Activated T-cell treated with anti-CD3 and anti-CD28 coated beads, Interleukin-2, amount 50 U/mL, for 4 hours (primary cell): ENCODE measurements at regions not wholly inside any gene's neighbourhood (a gene's known extent, or its start where the extent isn't known, plus 50 kb on each side); places are given as distances from the start of the nearest gene placed in this dataset.

Source experiments
- ATAC-seq, 2 donors: fragments of 200-7000 bp; cut with Tn5 transposase; one replicate each; pipeline ENCODE4 v1.10.0; 2021
- DNase-seq: peaks from one replicate; pipeline ENCODE4 v3.0.0-alpha.2; 2020
- H3K27me3 Mint-ChIP-seq: one replicate; pipeline ENCODE4 v1.8.0; 2021; ENCODE audit warnings: low read depth, mixed read lengths
- H3K36me3 Mint-ChIP-seq: one replicate; pipeline ENCODE4 v1.8.0; 2022; ENCODE audit warnings: mixed read lengths; ENCODE audit not compliant: insufficient read depth
- H3K4me1 Mint-ChIP-seq: one replicate; pipeline ENCODE4 v1.8.0; 2021; ENCODE audit warnings: low read depth, mixed read lengths
- H3K4me3 Mint-ChIP-seq: one replicate; pipeline ENCODE4 v1.8.0; 2021; ENCODE audit warnings: mild to moderate bottlenecking, moderate library complexity, mixed read lengths
- H3K9me3 Mint-ChIP-seq: one replicate; pipeline ENCODE4 v1.8.0; 2021; ENCODE audit warnings: mixed read lengths

DNA sequence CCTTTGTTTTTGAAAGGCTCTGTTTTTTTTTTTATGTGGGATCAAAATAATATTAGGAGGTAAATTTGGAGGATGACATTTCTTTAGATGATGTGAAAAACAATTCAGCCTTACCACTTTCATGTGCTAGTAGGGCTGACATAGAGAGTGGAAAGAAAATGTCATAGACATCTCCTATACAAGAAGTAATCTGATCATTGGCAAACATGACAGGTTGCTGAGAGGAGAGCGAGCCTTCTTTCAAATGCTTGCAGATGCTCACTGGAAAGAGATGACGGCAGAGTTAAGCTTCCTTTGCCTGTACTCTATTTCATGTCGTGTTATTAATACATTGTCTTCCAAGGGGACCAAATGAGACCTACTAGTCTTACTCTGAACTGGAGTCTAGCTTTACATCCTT, 160.1 kb upstream of the DAP start:
- no peak for DNase-seq
- H3K27me3 Mint-ChIP-seq = peaks cover 8% of the 10 kb centered on the region
- ATAC-seq = no peak
- H3K4me3 Mint-ChIP-seq = no peak overlapping the region
- no peaks in the 10 kb centered on the region for H3K36me3 Mint-ChIP-seq
- no peaks in the 10 kb centered on the region for H3K9me3 Mint-ChIP-seq
- H3K4me1 Mint-ChIP-seq = no peaks in the 10 kb centered on the region

DNA sequence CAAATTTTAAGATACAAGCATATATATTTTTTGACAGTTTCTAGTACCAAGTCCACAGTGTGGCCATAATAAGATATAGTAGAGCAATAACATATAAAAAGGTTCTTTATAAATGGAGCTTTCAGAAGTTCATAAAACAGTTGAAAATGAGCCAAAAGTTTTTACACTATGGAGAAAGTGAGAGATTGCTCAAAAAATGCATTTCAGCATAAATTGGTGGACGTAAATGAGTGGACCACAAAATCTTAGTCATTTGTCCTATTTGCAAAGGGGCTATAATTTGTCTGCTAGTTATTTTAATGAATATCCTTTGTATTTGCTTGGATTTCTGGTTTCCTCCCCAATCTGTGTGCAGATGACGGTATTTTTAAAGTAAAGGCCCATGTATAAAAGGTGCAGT, 159.4 kb upstream of the DAP start:
- ATAC-seq (no peak), DNase-seq (no peak)
- Mint-ChIP-seq H3K4me3 (no peak overlapping the region), H3K27me3 (peaks cover 8% of the 10 kb centered on the region), H3K36me3 (no peaks in the 10 kb centered on the region), H3K9me3 (no peaks in the 10 kb centered on the region), H3K4me1 (no peaks in the 10 kb centered on the region)

DNA sequence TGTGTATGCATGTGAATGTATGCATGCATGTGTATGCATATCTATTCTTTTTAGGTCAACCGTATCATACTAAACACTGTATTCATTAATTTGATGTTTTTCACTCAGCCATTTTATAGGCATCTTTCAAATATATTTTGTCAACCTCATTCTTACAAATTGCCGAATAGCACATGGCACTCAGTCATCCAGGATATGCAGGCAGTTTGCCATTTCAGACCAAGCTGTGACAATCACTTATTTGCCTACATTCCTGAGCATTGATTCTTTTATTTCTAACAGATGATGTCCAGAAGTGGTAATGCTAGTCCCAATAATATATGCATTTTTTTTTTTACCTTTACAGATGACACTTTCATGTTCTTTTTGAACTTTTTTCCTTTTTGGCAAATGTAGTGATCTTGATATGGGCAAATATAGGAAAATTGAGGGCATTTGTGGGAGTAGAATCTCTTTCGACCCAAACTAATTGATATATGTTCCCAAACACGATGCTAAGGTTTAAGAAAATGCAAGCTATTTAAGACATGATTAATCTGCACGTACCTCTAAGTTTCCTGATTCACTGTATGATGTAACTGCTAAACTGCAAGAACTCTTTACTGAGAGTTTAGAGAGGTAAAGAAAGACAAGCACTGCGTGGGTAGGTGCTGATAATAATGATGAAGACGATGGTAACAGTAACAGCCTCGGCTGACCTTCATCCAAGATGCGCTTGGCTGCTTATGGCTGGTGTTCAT, 153.9 kb upstream of the DAP start:
- no peak for ATAC-seq
- Mint-ChIP-seq H3K4me3 (no peak overlapping the region), H3K9me3 (no peaks in the 10 kb centered on the region), H3K36me3 (no peaks in the 10 kb centered on the region), H3K27me3 (peaks cover 15% of the 10 kb centered on the region), H3K4me1 (no peaks in the 10 kb centered on the region)
- DNase-seq = no peak

DNA sequence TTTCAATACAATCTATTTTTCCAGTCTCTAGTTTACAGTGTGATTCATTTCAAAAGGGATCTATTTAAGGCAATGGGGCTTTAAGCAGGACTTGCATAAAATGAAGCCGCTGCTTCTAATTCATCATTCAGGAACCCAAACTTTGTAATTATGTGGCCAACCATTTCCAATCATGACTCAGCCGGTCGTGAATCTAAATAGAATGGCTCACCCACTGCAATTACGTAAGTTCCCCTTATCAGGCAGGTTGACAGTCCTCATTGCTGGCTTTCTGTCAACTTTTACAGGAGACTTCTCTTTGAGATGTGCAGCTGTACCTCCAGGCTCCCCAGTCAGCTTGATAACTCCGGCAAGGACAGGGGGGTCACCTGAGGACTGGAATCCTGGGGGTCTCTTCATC, 152.8 kb upstream of the DAP start:
- peaks cover 15% of the 10 kb centered on the region for H3K27me3 Mint-ChIP-seq
- DNase-seq (no peak), ATAC-seq (no peak)
- no peaks in the 10 kb centered on the region for H3K4me1 Mint-ChIP-seq
- H3K36me3 Mint-ChIP-seq = no peaks in the 10 kb centered on the region
- H3K4me3 Mint-ChIP-seq = no peak overlapping the region
- H3K9me3 Mint-ChIP-seq = no peaks in the 10 kb centered on the region

DNA sequence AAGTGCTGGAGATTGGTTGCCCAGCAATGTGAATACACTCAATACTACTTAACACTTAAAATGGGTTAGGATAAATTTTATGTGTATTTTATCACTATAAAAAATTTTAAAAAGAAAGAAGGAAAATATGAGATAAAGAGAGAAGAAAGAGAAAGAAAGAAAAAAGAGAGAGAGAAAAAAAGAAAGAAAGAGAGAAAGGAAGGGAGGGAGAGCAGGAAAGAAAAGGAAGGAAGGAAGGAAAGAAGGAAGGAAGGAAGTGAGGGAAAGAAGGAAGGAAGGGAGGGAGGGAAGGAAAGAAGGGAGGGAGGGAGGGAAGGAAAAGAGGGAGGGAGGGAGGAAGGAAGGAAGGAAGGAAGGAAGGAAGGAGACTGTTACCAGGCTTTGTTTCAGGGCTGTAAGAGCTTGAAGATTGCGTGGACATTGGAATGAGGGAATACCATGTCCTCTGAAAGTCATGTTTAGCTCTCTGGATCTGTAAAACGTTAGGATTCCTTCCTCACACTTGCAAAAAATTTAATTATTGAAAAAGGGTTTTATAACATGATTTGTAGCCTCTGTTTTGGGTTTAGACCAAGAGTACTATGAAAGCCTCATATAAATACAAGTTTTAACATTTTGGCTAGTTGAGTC, 152.3 kb upstream of the DAP start:
- Mint-ChIP-seq H3K36me3 (no peaks in the 10 kb centered on the region), H3K27me3 (peaks cover 13% of the 10 kb centered on the region), H3K4me3 (no peak overlapping the region), H3K4me1 (no peaks in the 10 kb centered on the region), H3K9me3 (no peaks in the 10 kb centered on the region)
- DNase-seq (no peak), ATAC-seq (no peak)

DNA sequence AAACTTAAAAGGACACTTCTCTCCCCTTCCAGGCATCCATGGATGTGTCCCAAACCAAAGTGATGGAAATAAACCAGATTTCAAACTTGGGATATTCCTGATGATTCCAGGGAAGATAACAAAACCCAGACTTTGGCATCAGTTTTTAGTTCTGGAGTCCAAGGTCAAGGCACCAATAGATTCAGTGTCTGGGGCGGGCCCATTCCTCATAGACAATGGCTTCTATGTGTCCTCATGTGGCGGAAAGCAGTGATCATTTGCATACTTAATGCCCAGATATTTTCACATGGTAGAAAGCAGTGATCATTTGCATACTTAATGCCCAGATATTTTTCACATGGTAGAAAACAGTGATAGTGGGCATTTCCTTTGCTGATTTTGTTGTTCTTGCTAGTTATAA, 151.4 kb upstream of the DAP start:
- peaks cover 13% of the 10 kb centered on the region for H3K27me3 Mint-ChIP-seq
- no peak for ATAC-seq
- H3K4me3 Mint-ChIP-seq = no peak overlapping the region
- H3K4me1 Mint-ChIP-seq = no peaks in the 10 kb centered on the region
- no peaks in the 10 kb centered on the region for H3K9me3 Mint-ChIP-seq
- no peak for DNase-seq
- H3K36me3 Mint-ChIP-seq = no peaks in the 10 kb centered on the region

DNA sequence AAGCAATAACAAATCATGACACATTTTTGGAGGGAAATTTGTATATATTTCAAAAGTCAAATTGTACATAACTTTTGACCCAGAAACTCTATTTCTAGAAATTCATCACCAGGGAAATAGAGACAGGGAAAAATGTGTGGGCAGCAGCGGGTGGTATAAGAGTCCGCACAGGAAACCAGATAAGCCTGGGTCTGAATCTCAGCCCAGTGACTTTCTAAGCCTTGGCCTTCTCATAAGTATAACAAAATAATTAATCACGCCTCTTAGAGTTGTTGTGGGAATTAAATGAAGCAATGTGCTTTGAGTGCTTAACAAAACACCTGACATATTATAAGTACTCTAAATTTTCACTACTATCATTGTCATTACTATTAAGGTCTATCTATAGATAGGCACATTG, 149.2 kb upstream of the DAP start:
- ATAC-seq (no peak), DNase-seq (no peak)
- Mint-ChIP-seq H3K4me1 (no peaks in the 10 kb centered on the region), H3K9me3 (no peaks in the 10 kb centered on the region), H3K27me3 (peaks cover 13% of the 10 kb centered on the region), H3K4me3 (no peak overlapping the region), H3K36me3 (no peaks in the 10 kb centered on the region)

DNA sequence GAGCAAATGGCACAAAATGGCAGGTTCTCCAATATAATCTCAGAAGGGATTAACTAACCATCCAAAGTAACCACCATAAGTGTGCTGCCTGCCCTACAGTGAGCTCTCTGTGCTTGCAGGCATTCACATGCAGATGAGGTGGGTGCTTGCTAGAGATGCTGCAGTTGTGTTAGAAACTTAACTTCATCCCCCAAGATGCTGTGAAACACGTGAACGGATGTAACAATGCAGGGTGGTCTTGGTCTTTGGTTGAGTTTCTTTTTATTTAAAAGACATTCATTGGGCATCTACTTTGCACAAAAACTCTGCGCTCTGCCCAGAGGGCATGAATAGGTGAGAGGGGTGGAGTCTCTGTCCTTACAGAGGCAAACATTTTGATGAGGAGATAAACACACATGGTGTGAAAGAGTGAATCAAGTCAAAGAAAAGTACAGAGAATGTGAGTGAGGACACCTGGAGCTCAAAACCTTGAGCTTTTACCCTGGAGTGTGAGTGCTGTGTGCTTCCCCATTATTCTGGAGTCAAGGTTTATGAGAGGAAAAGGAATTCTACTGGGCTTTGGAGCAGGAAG, 143.9 kb upstream of the DAP start:
- DNase-seq (no peak), ATAC-seq (no peak)
- H3K27me3 Mint-ChIP-seq = peaks cover 13% of the 10 kb centered on the region
- H3K4me1 Mint-ChIP-seq = no peaks in the 10 kb centered on the region
- no peak overlapping the region for H3K4me3 Mint-ChIP-seq
- H3K9me3 Mint-ChIP-seq = no peaks in the 10 kb centered on the region
- H3K36me3 Mint-ChIP-seq = no peaks in the 10 kb centered on the region

DNA sequence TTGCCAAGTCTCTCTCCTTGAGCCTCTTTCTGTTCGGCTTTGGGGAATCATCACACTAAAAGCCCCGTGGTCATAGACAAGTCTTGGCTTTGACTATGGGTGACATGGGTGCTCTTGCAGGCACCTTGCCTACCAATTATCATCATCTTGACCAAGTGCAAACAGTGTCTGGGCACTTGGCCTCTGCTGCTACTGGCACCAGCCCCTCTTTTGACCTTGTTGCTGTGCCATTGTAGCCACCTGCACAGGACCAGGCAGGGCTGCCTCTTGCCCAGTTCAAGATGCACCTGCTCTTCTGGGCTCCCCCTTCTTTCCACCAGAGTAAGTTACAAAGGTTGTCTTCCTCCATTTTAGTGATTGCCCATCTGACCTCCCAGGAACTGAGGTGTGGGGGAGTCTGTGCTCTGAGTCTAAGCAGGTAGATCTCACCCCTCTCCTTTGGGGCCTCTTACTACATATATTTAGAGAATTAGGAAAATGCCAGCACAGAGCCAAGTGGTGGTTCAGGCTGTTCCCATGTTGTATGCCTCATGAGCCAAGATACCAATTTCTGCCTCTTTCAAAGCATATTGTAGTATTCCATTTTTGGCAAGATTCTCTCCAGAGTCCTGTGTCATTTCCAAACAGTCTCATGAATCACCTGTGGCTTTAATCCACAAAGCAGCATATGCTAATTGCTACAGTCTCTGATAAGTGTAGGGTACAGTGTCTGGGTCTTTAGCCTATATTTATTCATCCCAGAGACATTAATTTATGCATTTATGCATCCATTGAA, 142.9 kb upstream of the DAP start:
- no peaks in the 10 kb centered on the region for H3K9me3 Mint-ChIP-seq
- DNase-seq = no peak
- no peaks in the 10 kb centered on the region for H3K36me3 Mint-ChIP-seq
- H3K4me1 Mint-ChIP-seq = no peaks in the 10 kb centered on the region
- peaks cover 13% of the 10 kb centered on the region for H3K27me3 Mint-ChIP-seq
- no peak overlapping the region for H3K4me3 Mint-ChIP-seq
- ATAC-seq = no peak

DNA sequence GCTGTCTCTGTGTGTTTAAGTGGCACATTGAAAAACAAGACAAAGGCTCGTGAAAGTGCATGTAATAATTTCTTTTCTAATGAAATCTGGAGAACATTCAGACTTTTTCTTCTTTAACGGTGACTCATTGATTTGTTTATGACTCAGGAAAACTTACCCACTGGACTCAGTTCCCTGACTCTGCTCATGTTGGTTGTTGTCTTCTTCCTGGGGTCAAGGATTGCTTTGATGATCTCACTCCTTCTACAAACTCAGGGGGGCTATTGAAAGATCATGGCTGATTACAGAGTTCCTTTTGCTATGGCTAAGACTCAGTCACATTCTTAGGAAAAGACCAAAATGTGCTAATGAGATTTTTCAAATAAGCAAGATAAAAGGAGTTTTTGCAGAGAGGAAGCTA, 141.1 kb upstream of the DAP start:
- Mint-ChIP-seq H3K4me1 (no peaks in the 10 kb centered on the region), H3K4me3 (no peak overlapping the region), H3K36me3 (no peaks in the 10 kb centered on the region), H3K9me3 (no peaks in the 10 kb centered on the region), H3K27me3 (peaks cover 13% of the 10 kb centered on the region)
- ATAC-seq (no peak), DNase-seq (no peak)

DNA sequence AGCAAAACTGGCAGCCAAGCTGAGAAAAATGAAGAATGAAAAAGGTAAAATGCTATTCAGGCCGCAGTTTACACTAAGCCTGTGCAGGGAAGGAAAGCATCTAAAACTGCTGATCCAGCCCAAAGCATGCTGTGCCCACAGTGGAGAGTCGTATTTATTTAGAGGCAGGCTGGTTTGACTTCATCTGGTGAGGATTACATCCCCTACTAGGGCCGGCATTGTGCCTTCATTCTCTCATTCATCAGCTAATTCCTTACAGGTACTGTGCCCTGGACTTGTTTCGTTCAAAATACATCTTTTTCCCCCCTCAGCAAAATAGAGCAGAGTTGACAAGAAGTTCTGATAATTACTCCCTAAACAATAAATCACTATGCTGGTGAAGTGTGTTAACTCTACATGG, 137.5 kb upstream of the DAP start:
- no peak overlapping the region for H3K4me3 Mint-ChIP-seq
- no peaks in the 10 kb centered on the region for H3K9me3 Mint-ChIP-seq
- DNase-seq (no peak), ATAC-seq (no peak)
- no peaks in the 10 kb centered on the region for H3K4me1 Mint-ChIP-seq
- H3K36me3 Mint-ChIP-seq = no peaks in the 10 kb centered on the region
- H3K27me3 Mint-ChIP-seq = peaks cover 3% of the 10 kb centered on the region

DNA sequence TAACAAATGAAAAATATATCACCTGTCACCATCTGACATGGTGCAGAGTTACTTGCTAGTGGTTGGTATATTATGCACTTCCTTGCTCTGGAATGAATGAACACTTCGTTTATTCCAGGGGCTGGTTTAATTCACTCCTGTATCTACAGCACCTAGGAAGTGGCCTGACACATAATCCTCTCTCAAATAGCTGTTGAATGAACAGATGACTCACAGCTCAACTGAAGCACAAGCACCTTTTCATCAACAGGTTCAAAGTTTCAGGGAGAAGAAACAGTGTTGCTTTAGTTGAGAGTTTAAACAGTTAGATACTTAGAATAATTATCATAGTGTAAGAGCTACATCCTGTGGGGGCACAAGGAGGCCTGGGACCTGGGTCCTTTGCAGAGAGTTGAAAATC, 135.0 kb upstream of the DAP start:
- no peak for DNase-seq
- Mint-ChIP-seq H3K9me3 (peaks cover 1% of the 10 kb centered on the region), H3K36me3 (no peaks in the 10 kb centered on the region), H3K4me1 (no peaks in the 10 kb centered on the region), H3K27me3 (no peaks in the 10 kb centered on the region), H3K4me3 (no peak overlapping the region)
- no peak for ATAC-seq

DNA sequence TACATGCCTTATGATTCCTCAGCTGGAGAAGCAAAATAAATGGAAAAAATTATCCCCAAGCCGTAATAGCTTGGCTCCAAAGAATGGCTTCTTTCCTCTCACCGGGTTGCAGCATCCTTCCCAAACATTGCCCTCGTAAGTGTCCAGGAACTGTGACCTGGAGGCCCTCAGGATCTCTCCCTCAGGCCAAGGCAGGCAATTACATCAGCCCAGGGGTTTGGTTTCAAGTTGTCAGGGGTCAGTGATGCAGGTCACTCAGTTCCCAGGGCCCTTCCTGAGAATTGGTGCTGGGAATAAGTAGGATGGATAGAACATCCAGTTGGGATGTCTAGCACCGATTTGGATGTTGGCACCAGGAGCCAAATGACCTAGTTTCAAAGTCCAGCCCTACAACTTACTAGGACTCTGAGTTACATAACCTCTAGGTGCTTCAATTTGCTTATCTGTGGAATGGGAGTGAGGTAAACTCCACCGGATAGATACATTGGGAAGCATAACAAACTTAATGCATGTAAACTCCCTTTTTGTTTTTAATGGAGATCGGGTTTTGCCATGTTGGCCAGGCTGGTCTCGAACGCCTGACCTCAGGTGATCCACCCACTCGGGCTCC, 133.5 kb upstream of the DAP start:
- no peaks in the 10 kb centered on the region for H3K27me3 Mint-ChIP-seq
- ATAC-seq (no peak), DNase-seq (no peak)
- H3K4me1 Mint-ChIP-seq = no peaks in the 10 kb centered on the region
- peaks cover 3% of the 10 kb centered on the region for H3K9me3 Mint-ChIP-seq
- H3K36me3 Mint-ChIP-seq = no peaks in the 10 kb centered on the region
- no peak overlapping the region for H3K4me3 Mint-ChIP-seq

DNA sequence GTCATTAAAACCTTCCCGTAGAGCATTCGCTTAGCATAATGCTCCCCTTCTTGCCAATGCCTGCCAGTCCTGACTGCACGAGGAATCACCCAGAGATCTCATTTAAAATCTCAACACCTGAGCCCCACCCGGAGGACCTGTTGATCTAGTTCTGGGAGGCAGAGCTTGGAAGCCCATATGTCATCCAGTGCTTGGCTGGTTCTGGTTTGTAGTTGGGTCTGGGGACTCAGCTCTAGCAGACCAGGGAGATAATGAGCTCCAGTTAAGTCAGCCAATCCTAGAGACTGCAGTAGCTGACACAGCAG, 131.8 kb upstream of the DAP start:
- ATAC-seq = no peak
- Mint-ChIP-seq H3K9me3 (peaks cover 3% of the 10 kb centered on the region), H3K4me3 (no peak overlapping the region), H3K4me1 (no peaks in the 10 kb centered on the region), H3K36me3 (no peaks in the 10 kb centered on the region), H3K27me3 (no peaks in the 10 kb centered on the region)
- DNase-seq = no peak
